GM19035 (cell line): ENCODE measurements at regions not wholly inside any gene's neighbourhood (a gene's known extent, or its start where the extent isn't known, plus 50 kb on each side); places are given as distances from the start of the nearest gene placed in this dataset.
"Not testable (repeated sequence)": the region's sequence is repeated elsewhere in the genome, so short reads cannot be mapped to it uniquely, and the experiment has no call there.

Experiments
- ATAC-seq: cut with Tn5 transposase; IDR thresholded peaks from one replicate; pipeline ENCODE4 v1.9.1; 2021; ENCODE audit not compliant: unreplicated experiment

DNA sequence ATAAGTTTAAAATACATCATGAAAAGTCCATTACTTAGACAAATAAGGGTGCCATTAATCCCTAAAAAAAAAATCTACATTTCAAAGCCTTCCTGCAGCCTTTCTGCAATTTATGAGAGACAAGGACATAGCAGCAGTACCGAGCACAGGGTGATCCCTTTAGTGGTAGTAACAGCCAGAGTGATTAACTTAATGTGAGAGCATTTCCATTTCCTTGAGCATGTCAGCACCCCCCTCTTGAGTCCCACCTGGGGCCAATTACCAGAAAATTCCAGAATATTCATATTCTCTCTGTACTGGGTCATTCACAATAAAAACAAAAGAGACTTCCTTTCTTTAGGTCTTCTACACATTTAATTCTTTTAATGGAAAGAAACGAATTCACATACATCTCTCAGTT lies 546.9 kb upstream of the CCDC54 start:
- no peak for ATAC-seq

- no peak for ATAC-seq
Measured at GRCh38 chr3:106836906-106837305, 540.3 kb upstream of the CCDC54 start.

- no peak for ATAC-seq
Measured at GRCh38 chr3:106837616-106838015, 539.6 kb upstream of the CCDC54 start.

DNA sequence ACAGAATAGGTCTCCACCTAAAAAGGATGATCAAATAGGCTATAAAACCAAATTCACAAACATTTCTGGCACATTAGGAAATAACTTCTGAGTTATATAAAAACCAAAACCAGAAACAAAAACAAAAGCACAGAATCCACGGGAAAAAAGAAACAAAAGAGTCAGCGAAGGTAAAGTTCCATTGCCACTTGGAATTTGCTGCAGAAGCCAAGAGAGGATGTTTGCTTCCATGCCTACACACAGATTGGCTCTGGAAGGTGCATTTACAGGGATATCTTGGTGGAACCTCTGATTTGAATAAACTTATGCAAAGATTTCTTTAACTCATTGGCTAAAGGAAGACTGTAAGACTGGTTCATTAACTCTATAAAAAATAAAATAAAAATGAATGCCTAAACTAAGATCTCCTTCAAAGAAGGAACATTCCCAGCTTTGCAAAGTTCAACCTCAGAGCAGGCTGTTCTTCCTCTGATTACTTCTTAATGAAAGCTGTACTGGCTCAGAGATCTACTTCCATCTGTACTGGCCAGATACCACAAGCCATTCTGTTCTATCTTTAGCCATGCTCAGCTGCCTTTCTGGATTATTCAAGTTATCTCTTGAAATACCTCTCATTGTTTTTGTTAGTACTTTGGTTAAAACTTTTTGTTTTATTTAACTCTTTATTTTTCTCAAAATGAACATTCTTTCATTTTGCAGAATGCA lies 537.5 kb upstream of the CCDC54 start:
- no peak for ATAC-seq

DNA sequence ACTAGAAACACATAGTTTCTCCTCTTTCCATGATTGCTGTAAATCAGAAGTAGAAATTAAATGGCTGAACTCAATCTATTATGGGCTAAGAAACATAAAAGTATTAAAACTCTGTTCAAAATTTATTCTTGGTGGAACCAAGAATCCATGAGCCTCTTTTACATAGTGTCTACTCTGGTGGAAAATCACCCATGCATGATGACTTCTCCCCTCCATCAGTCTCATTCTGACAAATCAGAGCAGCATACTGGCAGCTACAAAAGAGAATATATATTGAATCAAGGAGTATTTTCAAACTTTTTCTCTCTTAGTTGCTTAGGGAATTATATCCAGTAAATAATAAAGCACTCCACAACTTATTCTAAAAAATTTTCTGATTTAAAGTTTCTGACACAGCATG lies 536.9 kb upstream of the CCDC54 start:
- no peak for ATAC-seq

- ATAC-seq, result no peak
Measured at GRCh38 chr3:106842151-106842550, 535.1 kb upstream of the CCDC54 start.

- no peak for ATAC-seq
Measured at GRCh38 chr3:106844638-106845037, 532.6 kb upstream of the CCDC54 start.

GRCh38 chr3:106848099-106848498 lies 529.1 kb upstream of the CCDC54 start:
- no peak for ATAC-seq

- ATAC-seq, result no peak
Measured at GRCh38 chr3:106850437-106850836, 526.8 kb upstream of the CCDC54 start.

GRCh38 chr3:106858321-106858720 lies 518.9 kb upstream of the CCDC54 start:
- not testable (repeated sequence) for ATAC-seq

DNA sequence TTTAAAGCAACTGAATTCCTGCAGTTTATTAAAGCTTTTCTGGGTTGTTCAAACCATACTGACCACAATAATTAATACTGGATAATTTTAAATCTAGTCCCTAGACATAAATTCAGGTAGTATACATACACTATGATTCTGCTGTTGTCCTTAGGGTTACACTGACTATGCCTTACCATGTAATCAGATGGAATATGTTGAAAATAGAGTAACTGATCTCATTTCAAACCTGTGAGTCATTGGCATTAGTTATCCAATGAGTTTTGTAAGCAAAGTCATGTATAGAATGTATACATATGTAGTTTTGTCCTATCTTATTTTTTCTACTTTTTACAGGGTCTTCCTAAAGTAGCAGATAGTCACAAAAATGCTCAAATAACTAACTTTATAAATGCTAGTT lies 517.1 kb upstream of the CCDC54 start:
- no peak for ATAC-seq

GRCh38 chr3:106862067-106862466 lies 515.2 kb upstream of the CCDC54 start:
- ATAC-seq, result no peak

DNA sequence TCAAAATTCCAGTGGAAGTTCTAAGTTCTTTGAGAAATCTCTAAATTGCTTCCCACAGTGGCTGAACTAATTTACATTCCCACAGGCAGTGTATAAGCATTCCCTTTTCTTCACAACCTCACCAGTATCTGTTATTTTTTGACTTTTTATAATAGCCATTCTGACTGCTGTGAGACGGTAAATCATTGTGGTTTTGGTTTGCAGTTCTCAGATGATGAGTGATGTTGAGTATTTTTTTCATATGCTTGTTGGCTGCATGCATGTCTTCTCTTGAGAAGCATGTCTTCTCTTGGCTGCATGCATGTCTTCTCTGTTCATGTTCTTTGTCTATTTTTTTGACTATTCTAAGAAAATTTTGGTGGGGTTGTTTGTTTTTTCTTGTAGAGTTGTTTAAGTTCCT lies 499.6 kb upstream of the CCDC54 start:
- ATAC-seq, result no peak

DNA sequence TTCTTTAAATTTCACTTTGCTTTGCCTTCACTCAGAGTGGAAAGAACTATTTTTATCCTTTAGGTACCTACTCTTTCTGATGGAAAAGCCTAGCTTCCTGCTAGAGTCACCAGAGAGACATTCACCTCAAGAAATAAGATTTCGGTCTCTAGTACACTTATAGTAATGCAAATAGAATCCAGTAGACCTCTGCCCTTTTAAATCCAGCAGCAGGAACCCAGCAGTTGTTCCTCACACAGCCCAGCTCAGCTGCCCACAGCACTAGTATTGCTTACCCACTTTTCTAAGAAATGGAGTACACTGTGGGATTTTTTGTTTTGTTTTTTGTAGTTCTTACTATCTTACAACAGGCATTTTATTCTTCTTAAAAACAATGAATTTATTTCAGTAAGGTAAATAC lies 497.0 kb upstream of the CCDC54 start:
- ATAC-seq, result no peak

- no peak for ATAC-seq
Measured at GRCh38 chr3:106881186-106881585, 496.1 kb upstream of the CCDC54 start.

- ATAC-seq, result no peak
Measured at GRCh38 chr3:106882297-106882696, 494.9 kb upstream of the CCDC54 start.

GRCh38 chr3:106906074-106906473 lies 471.2 kb upstream of the CCDC54 start:
- no peak for ATAC-seq

DNA sequence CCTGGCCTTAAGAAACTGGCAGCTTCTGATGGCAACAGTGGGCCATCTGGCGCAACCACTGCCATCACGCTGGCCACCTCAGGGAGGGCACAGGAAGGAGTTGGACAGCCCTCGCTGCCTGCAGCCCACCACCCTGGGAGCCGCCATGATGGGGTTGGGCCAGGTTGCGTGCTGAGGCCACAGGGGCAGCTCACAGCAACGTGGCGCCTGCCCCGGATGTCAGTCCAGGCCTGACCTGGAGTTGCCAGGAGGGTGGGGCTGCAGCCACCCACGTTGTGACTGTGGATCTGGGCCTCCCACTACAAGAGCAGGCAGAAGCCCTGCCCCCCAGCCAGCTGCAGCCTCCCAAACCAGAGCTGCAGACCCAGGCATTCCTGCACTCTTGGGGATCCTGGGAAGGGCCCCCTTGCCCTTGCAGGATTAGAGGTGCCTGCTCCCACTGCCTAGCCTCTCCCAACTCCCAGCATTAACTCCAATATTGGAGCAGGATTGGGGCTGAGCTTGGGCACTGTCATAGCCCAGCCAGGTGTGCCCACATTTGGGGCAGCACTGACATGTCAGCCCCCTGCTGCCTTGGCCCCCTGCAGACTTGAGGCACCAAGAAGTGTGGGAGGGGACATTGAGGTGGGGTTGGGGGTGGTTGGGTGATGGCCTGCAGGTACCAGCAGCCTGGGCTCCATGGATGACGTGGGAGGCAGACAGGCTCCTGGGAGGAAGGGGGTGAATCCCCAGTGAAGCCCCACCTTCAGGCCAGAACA lies 468.9 kb upstream of the CCDC54 start:
- no peak for ATAC-seq

- no peak for ATAC-seq
Measured at GRCh38 chr3:106913111-106913698, 464.0 kb upstream of the CCDC54 start.

DNA sequence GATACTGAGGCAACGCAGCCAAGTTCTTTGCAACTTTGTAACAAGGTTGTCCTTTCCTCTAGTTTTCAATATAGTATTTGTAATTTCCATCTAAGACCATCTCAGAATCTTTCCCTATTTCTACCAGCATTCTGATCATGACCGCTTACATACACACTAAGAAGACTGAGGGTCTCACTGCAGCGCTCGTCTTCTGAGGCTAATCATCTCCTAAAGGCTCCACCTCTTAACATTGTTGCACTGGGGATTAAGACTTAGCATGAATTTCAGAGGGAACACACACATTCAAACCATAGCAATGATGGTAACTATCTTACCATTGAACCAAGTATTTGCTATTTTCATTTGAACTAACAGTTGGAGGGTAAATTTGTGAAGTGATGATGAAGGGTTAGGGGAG lies 463.3 kb upstream of the CCDC54 start:
- ATAC-seq, result no peak

DNA sequence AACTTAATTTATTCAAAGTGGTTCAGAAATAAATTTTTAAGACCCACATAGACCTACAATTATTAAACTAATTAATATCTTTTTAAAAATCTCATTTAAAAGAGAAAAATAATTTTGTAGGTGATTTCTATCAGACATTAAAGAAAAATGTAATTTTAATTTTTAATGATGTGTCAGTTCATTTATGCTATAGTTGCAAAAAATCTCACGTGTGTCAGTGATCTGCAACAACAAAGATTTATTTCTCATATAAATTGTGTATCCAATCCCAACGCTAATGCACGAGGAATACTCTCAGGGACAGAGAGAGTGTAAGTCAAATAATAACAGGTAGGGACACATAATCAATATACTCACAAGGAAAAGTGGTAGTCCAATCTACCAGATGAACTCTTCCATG lies 456.6 kb upstream of the CCDC54 start:
- no peak for ATAC-seq

- ATAC-seq, result no peak
Measured at GRCh38 chr3:106929081-106929480, 448.2 kb upstream of the CCDC54 start.
